ENCODE measurements at regions not wholly inside any gene's neighbourhood (a gene's known extent, or its start where the extent isn't known, plus 50 kb on each side); places are given as distances from the start of the nearest gene placed in this dataset.
A peak's percentile ranks its signal among the peaks of the same experiment; 100 is the strongest.

DNA sequence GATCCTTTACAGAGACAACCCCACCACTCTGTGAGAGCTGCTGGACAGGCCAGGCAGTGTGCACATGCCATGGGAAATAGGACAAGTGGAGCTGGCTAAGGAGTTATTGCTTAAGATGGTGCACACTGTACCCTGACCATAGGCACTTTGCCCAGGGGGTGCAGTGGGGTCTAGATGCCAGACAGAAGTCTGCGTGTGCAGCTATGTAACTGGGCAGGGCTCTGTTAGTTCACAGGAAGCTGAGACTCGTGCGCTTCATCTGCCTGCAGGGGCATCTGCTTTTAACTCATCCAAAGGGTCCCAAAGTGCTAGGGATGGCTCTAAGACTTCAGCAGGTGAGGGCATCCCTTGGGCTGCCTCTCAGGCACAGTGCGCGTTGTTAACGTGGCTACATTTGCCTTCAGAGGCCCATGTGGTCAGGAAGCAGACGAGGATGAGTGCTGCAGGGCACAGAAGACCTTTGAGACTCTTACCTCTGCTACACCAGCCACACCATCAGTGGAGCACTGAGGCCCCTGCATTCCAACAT, 77.7 kb upstream of the GPR26 start:
- DNase-seq (ENCODE audit: low read depth in 1 of 2, low spot score in 1 of 2): no peak

DNA sequence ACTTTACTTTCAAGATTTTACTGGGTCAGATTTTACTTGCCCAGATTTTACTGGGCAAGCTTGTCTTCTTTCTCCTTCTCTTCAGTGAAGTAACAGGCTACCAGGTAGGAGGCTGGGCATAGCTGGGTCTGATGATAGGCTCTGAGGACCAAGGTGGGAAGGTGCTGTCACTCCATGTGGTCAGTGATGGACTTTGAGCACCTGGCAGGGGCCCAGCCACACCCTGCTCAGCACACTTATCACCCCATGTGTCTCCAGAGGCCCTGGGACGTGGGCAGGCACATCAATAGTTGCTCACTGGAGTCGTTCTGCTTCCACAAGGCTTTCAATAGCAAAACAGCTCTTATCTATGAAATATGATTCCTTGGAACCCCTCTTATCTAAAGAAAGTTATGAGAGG, 70.5 kb upstream of the GPR26 start:
- DNase-seq (ENCODE audit: low read depth in 1 of 2, low spot score in 1 of 2): no peak

DNA sequence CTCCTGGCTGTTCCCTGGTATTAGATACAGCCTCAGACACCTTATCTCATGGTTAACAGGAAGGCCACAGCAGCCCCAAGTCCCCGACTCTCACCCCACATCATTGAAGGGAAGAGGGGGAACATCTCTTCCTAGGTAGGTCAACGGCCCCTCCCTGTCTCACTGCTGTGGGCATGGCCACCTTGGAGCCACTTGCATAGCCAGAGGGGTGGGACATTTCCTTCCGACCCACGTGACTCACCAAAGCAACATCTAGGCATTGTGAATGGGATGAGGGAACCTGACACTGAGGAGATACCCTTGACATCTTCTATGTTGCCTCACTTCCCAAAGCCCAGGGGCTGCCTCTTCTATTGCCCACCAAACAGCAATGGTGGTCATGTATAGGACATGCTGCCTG, 68.5 kb upstream of the GPR26 start:
- no peak for DNase-seq (ENCODE audit: low read depth in 1 of 2, low spot score in 1 of 2)

DNA sequence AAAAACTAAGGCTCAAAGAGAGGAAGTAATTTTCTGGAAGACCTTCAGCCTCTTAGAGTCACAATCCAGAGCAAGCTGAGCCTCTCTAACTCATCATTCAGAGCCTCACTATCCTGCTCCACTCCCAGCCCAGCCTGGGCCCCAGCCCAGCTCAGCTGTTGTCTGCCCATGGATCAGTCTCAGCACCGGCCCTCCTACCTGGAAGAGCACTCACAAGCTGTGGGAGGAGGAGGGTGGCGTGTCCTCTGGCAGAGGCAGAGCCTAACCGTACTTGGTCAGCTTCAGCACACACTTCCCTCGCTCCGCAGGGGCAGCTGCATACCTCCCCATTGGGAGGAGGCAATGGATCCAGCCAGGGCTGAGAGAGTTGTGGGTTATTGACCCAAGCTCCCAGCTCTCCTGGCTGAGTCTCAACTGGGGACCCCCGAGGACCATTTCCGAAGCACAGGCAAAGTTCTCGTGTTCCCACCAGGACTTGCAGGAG, 66.7 kb upstream of the GPR26 start:
- no peak for DNase-seq (ENCODE audit: low read depth in 1 of 2, low spot score in 1 of 2)

DNA sequence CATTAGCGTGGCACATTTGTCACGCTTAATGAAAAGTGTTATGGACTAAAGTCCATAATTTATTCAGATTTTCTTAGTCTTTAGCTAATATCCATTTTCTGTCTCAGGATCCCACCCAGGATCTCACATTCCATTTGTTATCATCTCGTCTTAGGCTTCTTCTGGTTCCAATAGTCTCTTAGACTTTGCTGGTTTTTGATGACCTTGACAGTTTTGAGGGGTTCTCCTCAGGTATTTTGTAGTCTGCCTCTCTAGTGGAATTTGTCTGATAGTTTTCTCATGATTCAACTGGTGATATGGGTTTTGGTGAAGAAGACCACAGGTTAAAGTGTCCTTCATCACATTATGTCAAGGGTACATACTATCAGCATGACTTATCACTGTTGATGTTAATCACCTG, 66.0 kb upstream of the GPR26 start:
- no peak for DNase-seq (ENCODE audit: low read depth in 1 of 2, low spot score in 1 of 2)

DNA sequence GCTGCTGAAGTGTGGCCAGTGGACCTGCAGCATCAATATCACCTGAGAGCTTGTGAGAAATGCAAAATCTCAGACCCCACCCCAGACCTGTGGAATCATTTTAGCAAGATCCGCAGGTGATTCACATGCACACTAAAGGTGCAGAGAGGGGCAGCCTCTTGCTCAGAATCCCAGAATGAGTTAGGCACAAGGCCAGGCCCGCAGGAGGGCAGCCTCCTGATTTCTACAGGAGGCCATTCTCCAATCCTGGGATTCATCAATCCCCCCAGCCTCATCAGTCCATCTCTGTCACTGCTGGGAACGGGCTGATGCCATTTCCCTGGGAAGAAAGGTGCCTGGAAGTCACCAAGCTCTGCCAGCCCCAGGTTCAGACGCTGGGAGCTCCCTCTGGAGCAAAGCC, 63.0 kb upstream of the GPR26 start:
- DNase-seq (ENCODE audit: low read depth in 1 of 2, low spot score in 1 of 2): no peak

DNA sequence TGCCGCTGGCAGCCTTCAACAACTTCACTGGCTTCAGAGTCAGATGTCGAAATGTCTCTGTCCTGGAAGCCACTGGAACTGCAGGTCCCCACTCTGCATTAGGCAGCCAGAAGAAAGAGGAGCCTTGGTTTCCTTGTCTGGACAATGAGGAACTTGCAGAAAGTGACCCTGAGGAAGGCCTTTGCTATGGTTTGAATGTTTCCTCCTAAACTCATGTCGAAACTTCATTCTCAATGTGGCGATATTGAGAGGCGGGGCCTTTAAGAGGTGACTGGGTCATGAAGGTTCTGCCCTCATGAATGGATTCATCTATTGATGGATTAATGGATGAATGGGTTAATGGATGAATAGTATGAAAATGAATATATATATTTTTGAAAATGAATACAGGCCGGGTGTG, 61.6 kb upstream of the GPR26 start:
- no peak for DNase-seq (ENCODE audit: low read depth in 1 of 2, low spot score in 1 of 2)

DNA sequence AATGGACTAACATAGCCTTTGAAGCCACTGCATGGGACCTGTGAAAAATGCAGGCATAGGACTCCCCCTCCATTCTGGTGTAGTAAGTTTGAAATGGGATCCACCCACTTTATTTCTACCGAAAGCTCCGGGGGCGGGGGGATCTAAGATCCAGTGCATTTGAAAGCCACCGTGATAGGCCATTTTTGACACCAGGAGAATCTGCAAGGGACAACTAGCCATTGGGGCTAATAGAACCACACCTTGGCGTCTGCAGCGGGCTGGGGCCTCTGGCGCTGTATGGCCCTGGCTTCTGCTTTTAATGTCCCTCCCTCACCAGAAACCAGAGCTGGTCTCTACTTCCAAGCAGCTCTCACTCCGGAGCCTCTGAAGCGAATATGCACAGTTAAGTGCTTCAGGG, 60.1 kb upstream of the GPR26 start:
- DNase-seq (ENCODE audit: low read depth in 1 of 2, low spot score in 1 of 2): no peak

DNA sequence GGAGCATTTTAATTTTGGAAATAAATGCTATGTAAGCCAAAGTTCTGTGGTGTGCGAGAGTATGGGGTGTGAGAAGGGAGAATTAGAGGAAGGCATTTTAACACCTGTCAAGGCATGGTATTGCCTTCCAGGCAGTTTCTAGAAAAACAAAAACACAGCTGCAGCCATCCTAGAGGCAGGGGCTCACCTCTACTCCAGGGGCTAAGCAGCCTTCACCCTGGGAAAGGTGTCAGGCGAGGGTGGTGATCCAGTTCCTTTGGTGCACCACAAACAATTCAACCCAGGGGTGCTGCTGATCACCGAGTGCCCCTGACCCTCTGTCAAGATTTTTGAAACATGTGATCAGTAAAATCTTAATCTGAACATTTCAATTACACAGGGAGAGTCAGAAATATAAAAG, 59.2 kb upstream of the GPR26 start:
- DNase-seq (ENCODE audit: low read depth in 1 of 2, low spot score in 1 of 2): no peak

DNA sequence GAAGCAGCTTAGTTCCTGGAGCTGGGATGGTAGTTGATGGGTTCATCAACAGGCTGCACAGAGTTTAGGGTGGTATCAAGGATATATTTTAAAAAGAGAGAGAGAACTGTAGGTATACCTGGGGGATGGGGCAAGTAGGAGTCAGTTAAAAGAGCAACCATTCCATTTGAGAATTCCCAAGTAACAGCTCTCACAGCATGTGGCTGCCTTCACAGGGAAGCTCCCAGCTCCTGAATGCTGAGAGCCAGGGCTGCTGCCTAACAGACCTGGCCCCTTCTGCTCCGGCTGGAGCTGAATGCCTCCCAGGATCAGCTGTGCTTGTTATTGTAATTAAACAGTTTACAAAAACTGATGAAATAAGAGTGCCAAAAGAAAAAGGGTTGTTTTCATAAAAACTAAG, 58.8 kb upstream of the GPR26 start:
- DNase-seq (ENCODE audit: low read depth in 1 of 2, low spot score in 1 of 2): no peak

DNA sequence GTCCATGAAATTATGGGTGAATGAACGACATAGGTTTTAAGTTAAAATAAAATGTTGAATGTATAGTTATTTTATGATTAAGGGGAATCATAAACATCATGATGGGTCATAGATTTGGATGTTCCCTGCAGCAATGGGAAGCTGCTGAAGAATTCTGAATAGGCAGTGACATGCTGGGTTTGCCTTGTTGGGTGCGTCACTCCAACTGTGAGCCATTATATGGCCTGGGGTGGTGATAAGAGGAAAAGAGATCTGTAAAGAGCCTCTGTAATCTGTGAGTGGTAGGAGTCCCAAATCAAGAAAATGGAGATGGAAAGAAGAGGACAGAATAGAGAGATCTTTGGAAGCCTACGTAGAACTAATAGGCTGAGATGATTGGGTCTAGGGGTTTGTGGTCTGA, 58.1 kb upstream of the GPR26 start:
- DNase-seq (ENCODE audit: low read depth in 1 of 2, low spot score in 1 of 2): no peak

DNA sequence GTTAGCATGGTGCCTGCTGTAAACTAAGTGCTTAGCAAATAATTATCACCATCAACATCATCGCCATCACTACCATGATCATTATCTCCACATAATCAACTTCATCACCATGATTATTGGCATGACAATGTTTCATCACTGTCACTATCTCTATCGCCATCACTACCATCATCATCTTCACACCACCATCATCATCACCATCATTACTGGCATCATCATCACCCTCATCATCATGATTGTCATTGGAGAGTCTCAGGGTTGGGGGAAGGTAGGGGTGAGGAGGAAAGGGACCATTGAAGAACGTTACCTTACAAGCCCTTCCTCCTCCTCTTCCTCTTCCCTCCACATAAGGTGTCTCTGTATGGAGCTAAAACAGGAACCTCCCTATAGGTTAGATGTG, 54.9 kb upstream of the GPR26 start:
- no peak for DNase-seq (ENCODE audit: low read depth in 1 of 2, low spot score in 1 of 2)

DNA sequence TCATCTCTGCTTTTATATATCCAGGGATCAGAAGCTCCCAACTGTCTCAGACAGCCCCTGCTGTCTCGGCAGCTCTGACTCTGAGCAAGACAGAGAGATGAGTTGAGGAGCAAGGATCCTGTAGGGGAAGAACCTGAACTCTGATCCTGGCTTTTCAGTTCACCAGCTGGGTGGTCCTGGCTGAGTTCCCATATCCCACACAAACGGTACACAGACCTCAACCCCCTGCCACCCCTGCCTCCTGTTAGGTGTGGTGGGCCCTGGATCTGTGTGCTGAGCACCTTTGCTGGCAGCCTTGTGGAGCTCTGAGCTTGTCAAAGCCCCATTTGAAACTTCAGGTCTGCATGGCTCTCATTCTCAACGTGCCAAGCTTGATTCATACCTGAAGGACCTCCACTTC, 54.3 kb upstream of the GPR26 start:
- DNase-seq (ENCODE audit: low read depth in 1 of 2, low spot score in 1 of 2): no peak

DNA sequence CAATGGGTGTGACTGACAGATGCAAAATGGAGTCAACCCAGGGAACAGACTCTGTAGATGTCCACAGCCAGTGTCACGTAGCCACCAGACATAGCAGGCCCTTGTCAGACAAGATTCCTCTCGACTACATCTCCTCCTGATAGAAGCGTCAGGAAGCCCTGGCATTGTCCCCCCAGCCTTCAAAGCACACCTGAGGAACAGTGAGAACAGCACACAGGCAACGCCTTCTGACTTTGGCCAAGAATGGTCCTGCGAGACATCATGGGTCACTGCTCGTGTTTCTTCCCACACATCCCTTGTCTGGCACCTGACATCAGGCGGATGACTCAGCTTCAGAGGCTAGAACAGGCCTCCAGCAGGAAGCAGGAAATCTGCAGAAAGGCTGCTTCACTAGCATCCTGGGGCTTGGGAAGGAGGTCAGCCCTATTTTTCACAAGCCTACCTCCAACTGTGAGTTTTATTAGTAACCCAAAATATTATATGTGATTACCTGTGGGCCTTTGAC, 52.8 kb upstream of the GPR26 start:
- DNase-seq (ENCODE audit: low read depth in 1 of 2, low spot score in 1 of 2): no peak

DNA sequence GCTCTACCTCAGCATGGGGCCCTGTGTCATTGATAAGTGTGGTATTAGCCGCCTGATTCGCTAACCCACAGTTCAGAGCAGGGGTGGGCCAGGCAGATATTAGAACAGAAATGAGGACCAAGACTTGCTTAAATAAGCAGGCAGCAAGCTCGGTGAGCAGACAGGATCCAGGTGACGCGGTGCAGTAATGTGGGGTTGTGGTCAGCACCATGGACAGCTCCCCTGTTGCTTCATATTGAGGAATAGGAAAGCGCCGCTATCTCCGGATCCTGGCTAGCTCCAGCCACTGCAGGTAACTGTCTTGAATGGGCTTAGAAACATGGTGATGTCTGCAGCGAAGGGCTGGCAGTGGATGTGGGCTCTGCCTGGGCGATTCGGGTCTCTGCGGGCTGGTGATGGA, 51.3 kb upstream of the GPR26 start:
- DNase-seq (ENCODE audit: low read depth in 1 of 2, low spot score in 1 of 2): peak in 1 of 2 donors; percentile 8

Data from stimulated activated CD4-positive, alpha-beta T cell treated with anti-CD3 and anti-CD28 coated beads, Interleukin-15, amount 100 ng/mL, for 1 hour (primary cell).